Brain microvascular endothelial cell (primary cell): ENCODE measurements at regions not wholly inside any gene's neighbourhood (a gene's known extent, or its start where the extent isn't known, plus 50 kb on each side); places are given as distances from the start of the nearest gene placed in this dataset.
"Not testable (repeated sequence)": the region's sequence is repeated elsewhere in the genome, so short reads cannot be mapped to it uniquely, and the experiment has no call there.

ENCODE experiments used
- DNase-seq: peaks from one replicate; pipeline ENCODE4 v3.0.0-alpha.2; 2020
- H3K27ac ChIP-seq: fragments of 250-450 bp; sonication (Bioruptor Pico); 2 replicates; pipeline ENCODE4 v1.5.1; 2020; ENCODE audit warnings: mild to moderate bottlenecking, moderate library complexity
- H3K27me3 ChIP-seq: fragments of 250-450 bp; sonication (Bioruptor Pico); replicated peaks from 2 replicates; pipeline ENCODE4 v1.5.1; 2020; ENCODE audit warnings: mild to moderate bottlenecking
- H3K36me3 ChIP-seq: fragments of 250-450 bp; sonication (Bioruptor Pico); replicated peaks from 2 replicates; pipeline ENCODE4 v1.5.1; 2020; ENCODE audit warnings: mild to moderate bottlenecking
- H3K4me3 ChIP-seq: 2 replicates; pipeline ENCODE4 v1.5.1; 2011; ENCODE audit warnings: low read depth, mild to moderate bottlenecking, control low read depth, low read length, moderate library complexity
- CTCF ChIP-seq: IDR thresholded peaks from 2 replicates; pipeline ENCODE4 v1.5.1; 2011; ENCODE audit warnings: low read depth, mild to moderate bottlenecking, moderate library complexity, low read length, control low read depth, inconsistent platforms; ENCODE audit errors: missing control alignments
- in situ Hi-C: cut with HindIII; loops from 2 replicates; pipeline ENCODE4 v1.10.0; 2017; ENCODE audit warnings: low sequenced_read_pairs, low pct_ligation_motif_present

DNA sequence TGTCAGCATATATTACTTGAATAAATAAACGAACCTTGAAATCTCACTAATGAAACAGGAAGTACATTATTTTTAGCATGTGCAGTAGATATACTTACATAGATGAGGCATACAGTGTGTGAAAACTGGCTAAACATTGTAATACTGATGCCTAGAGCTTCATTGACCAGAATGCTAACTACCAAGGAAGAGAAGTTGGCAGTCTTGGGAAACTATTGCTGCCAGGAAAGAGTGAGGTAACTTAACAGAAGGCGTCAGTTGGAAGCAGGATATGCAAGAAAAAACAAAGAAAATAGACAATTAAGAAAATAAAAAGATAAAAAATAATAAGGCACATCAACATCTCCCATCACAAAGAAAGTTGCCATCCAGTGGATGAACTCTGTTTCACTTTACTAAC lies 963.0 kb downstream of the TDRD15 start:
- no peak overlapping the region for H3K4me3 ChIP-seq
- DNase-seq = no peak
- in situ Hi-C loops = no loop called here
- no peaks in the 10 kb centered on the region for H3K27me3 ChIP-seq
- no peak for TF ChIP-seq CTCF
- no peak overlapping the region for H3K27ac ChIP-seq
- no peaks in the 10 kb centered on the region for H3K36me3 ChIP-seq

- H3K36me3 ChIP-seq, H3K4me3 ChIP-seq, in situ Hi-C loops, H3K27ac ChIP-seq, H3K27me3 ChIP-seq, DNase-seq: not testable (repeated sequence)
These were observed 979.8 kb downstream of the TDRD15 start for GRCh38 chr2:22103617-22104016.

- Histone ChIP-seq H3K36me3 (no peaks in the 10 kb centered on the region), H3K27me3 (no peaks in the 10 kb centered on the region), H3K27ac (no peak overlapping the region), H3K4me3 (no peak overlapping the region)
- no peak for DNase-seq
- no peak for TF ChIP-seq CTCF
- in situ Hi-C loops = no loop called here
These were observed 986.5 kb downstream of the TDRD15 start for GRCh38 chr2:22110244-22110651.

DNA sequence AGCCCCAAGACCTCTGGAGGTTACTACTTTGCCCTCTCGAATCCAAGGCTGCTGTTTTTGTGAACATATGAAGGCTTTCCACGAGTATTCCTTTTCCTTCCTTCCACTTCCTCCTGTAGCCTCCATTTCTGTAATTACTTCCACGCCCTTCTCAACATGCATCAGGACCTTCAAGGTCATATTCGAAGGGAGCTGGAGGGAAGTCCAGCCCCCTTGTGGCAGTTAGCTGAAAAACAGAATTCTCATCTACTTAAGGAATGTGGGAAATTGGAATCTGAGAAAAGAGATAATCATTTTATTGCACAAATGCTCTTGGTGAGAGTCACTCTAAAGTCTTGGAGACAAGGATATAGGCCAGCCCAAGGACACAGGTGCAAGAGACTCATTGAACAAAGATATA lies 1000.2 kb downstream of the TDRD15 start:
- H3K27me3 ChIP-seq = no peaks in the 10 kb centered on the region
- in situ Hi-C loops = no loop called here

DNA sequence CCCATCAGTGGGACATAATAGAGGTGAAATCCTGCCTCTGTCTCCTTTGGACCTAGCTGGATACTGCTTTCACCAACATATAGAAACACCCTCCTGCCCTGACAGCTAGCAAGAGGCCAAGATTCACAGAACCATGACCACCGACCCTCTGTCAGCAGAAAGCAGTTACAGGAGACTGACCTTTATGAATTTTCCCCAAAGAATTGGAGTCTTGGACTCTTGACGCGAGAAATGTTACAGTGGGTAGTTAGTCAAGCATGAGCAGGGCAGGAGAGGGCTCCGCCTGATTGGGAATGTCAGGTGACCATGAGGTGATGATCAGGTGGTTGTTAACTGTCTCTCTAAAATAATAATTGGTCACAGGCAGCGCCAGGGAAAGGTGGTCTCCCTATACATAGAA lies 1002.3 kb downstream of the TDRD15 start:
- TF ChIP-seq CTCF = no peak

More for the DNA sequence above, 1000.2 kb downstream of the TDRD15 start:
- no peak for DNase-seq
- Histone ChIP-seq H3K4me3 (no peak overlapping the region), H3K36me3 (no peaks in the 10 kb centered on the region), H3K27ac (no peak overlapping the region)
- TF ChIP-seq CTCF = peak; percentile 21

DNA sequence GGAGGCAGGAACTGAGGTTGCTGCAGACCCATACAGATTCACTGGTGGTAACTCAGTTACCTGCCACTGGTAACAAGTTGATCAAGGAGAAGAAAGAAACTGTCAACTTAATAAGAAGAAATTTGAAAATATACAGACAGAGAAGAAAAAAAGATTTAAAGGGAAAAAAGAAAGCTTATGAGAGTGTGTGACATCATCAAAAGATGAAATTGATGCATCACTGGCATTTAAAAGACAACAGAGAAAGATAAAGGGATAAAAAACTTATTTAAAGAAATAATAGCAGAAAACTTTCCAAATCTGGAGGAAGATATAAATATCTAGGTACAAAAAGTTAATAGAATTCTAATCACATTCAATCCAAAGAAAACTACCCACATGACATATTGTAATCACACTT lies 1003.2 kb downstream of the TDRD15 start:
- no peaks in the 10 kb centered on the region for H3K36me3 ChIP-seq
- no peak overlapping the region for H3K27ac ChIP-seq
- no peaks in the 10 kb centered on the region for H3K27me3 ChIP-seq
- no peak for TF ChIP-seq CTCF
- H3K4me3 ChIP-seq = no peak overlapping the region
- in situ Hi-C loops = no loop called here
- no peak for DNase-seq

More for the DNA sequence above, 1002.3 kb downstream of the TDRD15 start:
- in situ Hi-C loops = no loop called here
- DNase-seq = no peak
- Histone ChIP-seq H3K27me3 (no peaks in the 10 kb centered on the region), H3K36me3 (no peaks in the 10 kb centered on the region), H3K4me3 (no peak overlapping the region), H3K27ac (no peak overlapping the region)
